ENCODE measurements at regions not wholly inside any gene's neighbourhood (a gene's known extent, or its start where the extent isn't known, plus 50 kb on each side); places are given as distances from the start of the nearest gene placed in this dataset.

- no peak for DNase-seq
Measured at GRCh38 chr15:89421219-89421618, 75.2 kb downstream of the RHCG start.

GRCh38 chr15:89419370-89419984, 76.9 kb downstream of the RHCG start:
- DNase-seq: no peak

GRCh38 chr15:89417206-89417725, 79.1 kb downstream of the RHCG start:
- no peak for DNase-seq

- DNase-seq: peak; percentile 24
Measured at GRCh38 chr15:89416339-89417183, 79.8 kb downstream of the RHCG start.

GRCh38 chr15:89414571-89414970, 79.9 kb upstream of the POLG start:
- no peak for DNase-seq

GRCh38 chr15:89413877-89414276, 79.3 kb upstream of the POLG start:
- no peak for DNase-seq

GRCh38 chr15:89412905-89413411, 78.3 kb upstream of the POLG start:
- no peak for DNase-seq

- no peak for DNase-seq
Measured at GRCh38 chr15:89410039-89410435, 75.4 kb upstream of the POLG start.

GRCh38 chr15:89409184-89410038, 74.8 kb upstream of the POLG start:
- DNase-seq: no peak

GRCh38 chr15:89408372-89409183, 74.0 kb upstream of the POLG start:
- DNase-seq: no peak

GRCh38 chr15:89406940-89407607, 72.5 kb upstream of the POLG start:
- no peak for DNase-seq

GRCh38 chr15:89406218-89406939, 71.8 kb upstream of the POLG start:
- DNase-seq: no peak

GRCh38 chr15:89405494-89405893, 70.9 kb upstream of the POLG start:
- DNase-seq: no peak

GRCh38 chr15:89404023-89404422, 69.4 kb upstream of the POLG start:
- DNase-seq: no peak

GRCh38 chr15:89402518-89402805, 67.8 kb upstream of the POLG start:
- DNase-seq: no peak

- DNase-seq: no peak
Measured at GRCh38 chr15:89401631-89402517, 67.2 kb upstream of the POLG start.

GRCh38 chr15:89400782-89401545, 66.3 kb upstream of the POLG start:
- no peak for DNase-seq

GRCh38 chr15:89400116-89400781, 65.6 kb upstream of the POLG start:
- no peak for DNase-seq

All from DMS153 (cell line).